ENCODE measurements at regions not wholly inside any gene's neighbourhood (a gene's known extent, or its start where the extent isn't known, plus 50 kb on each side); places are given as distances from the start of the nearest gene placed in this dataset.

- TF ChIP-seq CTCF (IDR thresholded peaks at IDR 0.05; ENCODE audit: low read length), result no peak
- no peak for TF ChIP-seq EZH2 (optimal IDR thresholded peaks at IDR 0.05; ENCODE audit: low read depth, low read length)
Measured at GRCh38 chr12:17333287-17333686, 727.3 kb upstream of the LMO3 start.

All from MM.1S (cell line).